Suprapubic skin (tissue), 4 donors: ENCODE measurements at regions not wholly inside any gene's neighbourhood (a gene's known extent, or its start where the extent isn't known, plus 50 kb on each side); places are given as distances from the start of the nearest gene placed in this dataset.

ENCODE experiments used
- DNase-seq, 2 donors: peaks; one replicate each; pipeline ENCODE4 v3.0.0-alpha.2; 2019; ENCODE audit warnings: low spot score in 2 of 2
- H3K27ac ChIP-seq: fragments of 200-600 bp; sonication (generic); one replicate; pipeline ENCODE4 v1.5.1; 2019
- H3K27me3 ChIP-seq: fragments of 200-600 bp; sonication (generic); one replicate; pipeline ENCODE4 v1.5.1; 2019
- H3K36me3 ChIP-seq: fragments of 200-600 bp; sonication (generic); one replicate; pipeline ENCODE4 v1.5.1; 2019
- H3K4me1 ChIP-seq: fragments of 200-600 bp; sonication (generic); one replicate; pipeline ENCODE4 v1.5.1; 2019
- H3K4me3 ChIP-seq: fragments of 200-600 bp; sonication (generic); one replicate; pipeline ENCODE4 v1.5.1; 2019; ENCODE audit warnings: mild to moderate bottlenecking
- H3K9me3 ChIP-seq: fragments of 200-600 bp; sonication (generic); one replicate; pipeline ENCODE4 v1.5.1; 2019
- CTCF ChIP-seq, 2 donors: fragments of 200-600 bp in 1 of 2; fragments of 450-650 bp in 1 of 2; sonication (generic) in 1 of 2; IDR thresholded peaks; one replicate each; pipeline ENCODE4 v1.5.1; 2016 to 2019; ENCODE audit warnings: antibody characterized with exemption in 2 of 2, mild to moderate bottlenecking in 1 of 2, moderate library complexity in 1 of 2
- EP300 ChIP-seq: sonication (generic); formaldehyde crosslinking; IDR thresholded peaks from one replicate; pipeline ENCODE4 v1.6.1; 2017; ENCODE audit warnings: antibody characterized with exemption
- POLR2A ChIP-seq, 2 donors: fragments of 450-650 bp; IDR thresholded peaks; one replicate each; pipeline ENCODE4 v1.6.1; 2017; ENCODE audit warnings: antibody characterized with exemption in 2 of 2, mild to moderate bottlenecking in 2 of 2, moderate library complexity in 2 of 2
- POLR2AphosphoS5 ChIP-seq, 3 donors: sonication (generic); formaldehyde crosslinking; IDR thresholded peaks; one replicate each; pipeline ENCODE4 v1.6.1; 2017; ENCODE audit warnings: antibody characterized with exemption in 3 of 3
- WGBS: methylation state at CpG from one replicate; pipeline ENCODE4 v1.1.5; 2018; 5-methylcytosine and 5-hydroxymethylcytosine counted together

GRCh38 chr4:131098976-131099375 lies 2003.0 kb downstream of the C4orf33 start:
- DNase-seq = no peak
- H3K36me3 ChIP-seq = no peaks in the 10 kb centered on the region
- no peaks in the 10 kb centered on the region for H3K9me3 ChIP-seq
- H3K4me3 ChIP-seq = no peak overlapping the region
- 52% methylated on average over 3 of the region's 5 CpGs for WGBS
- H3K27me3 ChIP-seq = no peaks in the 10 kb centered on the region
- no peaks in the 10 kb centered on the region for H3K4me1 ChIP-seq
- no peak for TF ChIP-seq POLR2A (IDR thresholded peaks at IDR 0.05)
- no peak for TF ChIP-seq CTCF (IDR thresholded peaks at IDR 0.05)
- no peak for TF ChIP-seq EP300
- TF ChIP-seq POLR2AphosphoS5 (IDR thresholded peaks at IDR 0.05) = no peak
- H3K27ac ChIP-seq = no peak overlapping the region

- no peaks in the 10 kb centered on the region for H3K27me3 ChIP-seq
- DNase-seq = no peak
- H3K27ac ChIP-seq = no peak overlapping the region
- no peak for TF ChIP-seq EP300
- no peak for TF ChIP-seq POLR2AphosphoS5 (IDR thresholded peaks at IDR 0.05)
- TF ChIP-seq POLR2A (IDR thresholded peaks at IDR 0.05) = no peak
- TF ChIP-seq CTCF (IDR thresholded peaks at IDR 0.05) = no peak
- H3K4me1 ChIP-seq = no peaks in the 10 kb centered on the region
- H3K4me3 ChIP-seq = no peak overlapping the region
- H3K36me3 ChIP-seq = no peaks in the 10 kb centered on the region
- H3K9me3 ChIP-seq = no peaks in the 10 kb centered on the region
- WGBS = 92% methylated on average over 3 of the region's 3 CpGs
Measured at GRCh38 chr4:131113273-131113672, 2017.3 kb downstream of the C4orf33 start.

GRCh38 chr4:131113704-131114103 lies 2017.8 kb downstream of the C4orf33 start:
- DNase-seq = no peak
- TF ChIP-seq POLR2A (IDR thresholded peaks at IDR 0.05) = no peak
- TF ChIP-seq CTCF (IDR thresholded peaks at IDR 0.05) = no peak
- no peak for TF ChIP-seq EP300
- TF ChIP-seq POLR2AphosphoS5 (IDR thresholded peaks at IDR 0.05) = no peak

GRCh38 chr4:131119661-131120060 lies 2023.7 kb downstream of the C4orf33 start:
- no peaks in the 10 kb centered on the region for H3K27me3 ChIP-seq
- H3K9me3 ChIP-seq = no peaks in the 10 kb centered on the region
- H3K27ac ChIP-seq = no peak overlapping the region
- TF ChIP-seq CTCF (IDR thresholded peaks at IDR 0.05) (no peak), POLR2A (IDR thresholded peaks at IDR 0.05) (no peak), POLR2AphosphoS5 (IDR thresholded peaks at IDR 0.05) (no peak), EP300 (no peak)
- DNase-seq = no peak
- no peaks in the 10 kb centered on the region for H3K4me1 ChIP-seq
- no peak overlapping the region for H3K4me3 ChIP-seq
- H3K36me3 ChIP-seq = no peaks in the 10 kb centered on the region

More at GRCh38 chr4:131113704-131114103, 2017.8 kb downstream of the C4orf33 start:
- no peaks in the 10 kb centered on the region for H3K4me1 ChIP-seq
- no peak overlapping the region for H3K27ac ChIP-seq
- 84% methylated on average over 2 of the region's 2 CpGs for whole genome bisulfite sequencing
- H3K27me3 ChIP-seq = no peaks in the 10 kb centered on the region
- H3K36me3 ChIP-seq = no peaks in the 10 kb centered on the region
- H3K9me3 ChIP-seq = no peaks in the 10 kb centered on the region
- no peak overlapping the region for H3K4me3 ChIP-seq

- TF ChIP-seq POLR2AphosphoS5 (IDR thresholded peaks at IDR 0.05) = no peak
- no peak for TF ChIP-seq POLR2A (IDR thresholded peaks at IDR 0.05)
- TF ChIP-seq EP300 = no peak
- no peak for TF ChIP-seq CTCF (IDR thresholded peaks at IDR 0.05)
- no peaks in the 10 kb centered on the region for H3K27me3 ChIP-seq
- DNase-seq = no peak
- WGBS = 100% methylated on average over 2 of the region's 2 CpGs
- no peaks in the 10 kb centered on the region for H3K9me3 ChIP-seq
- no peak overlapping the region for H3K27ac ChIP-seq
- H3K4me1 ChIP-seq = no peaks in the 10 kb centered on the region
- no peaks in the 10 kb centered on the region for H3K36me3 ChIP-seq
- H3K4me3 ChIP-seq = no peak overlapping the region
Measured at GRCh38 chr4:131137196-131137595, 2011.9 kb upstream of the PCDH10 start.
